ENCODE measurements at regions not wholly inside any gene's neighbourhood (a gene's known extent, or its start where the extent isn't known, plus 50 kb on each side); places are given as distances from the start of the nearest gene placed in this dataset.

DNA sequence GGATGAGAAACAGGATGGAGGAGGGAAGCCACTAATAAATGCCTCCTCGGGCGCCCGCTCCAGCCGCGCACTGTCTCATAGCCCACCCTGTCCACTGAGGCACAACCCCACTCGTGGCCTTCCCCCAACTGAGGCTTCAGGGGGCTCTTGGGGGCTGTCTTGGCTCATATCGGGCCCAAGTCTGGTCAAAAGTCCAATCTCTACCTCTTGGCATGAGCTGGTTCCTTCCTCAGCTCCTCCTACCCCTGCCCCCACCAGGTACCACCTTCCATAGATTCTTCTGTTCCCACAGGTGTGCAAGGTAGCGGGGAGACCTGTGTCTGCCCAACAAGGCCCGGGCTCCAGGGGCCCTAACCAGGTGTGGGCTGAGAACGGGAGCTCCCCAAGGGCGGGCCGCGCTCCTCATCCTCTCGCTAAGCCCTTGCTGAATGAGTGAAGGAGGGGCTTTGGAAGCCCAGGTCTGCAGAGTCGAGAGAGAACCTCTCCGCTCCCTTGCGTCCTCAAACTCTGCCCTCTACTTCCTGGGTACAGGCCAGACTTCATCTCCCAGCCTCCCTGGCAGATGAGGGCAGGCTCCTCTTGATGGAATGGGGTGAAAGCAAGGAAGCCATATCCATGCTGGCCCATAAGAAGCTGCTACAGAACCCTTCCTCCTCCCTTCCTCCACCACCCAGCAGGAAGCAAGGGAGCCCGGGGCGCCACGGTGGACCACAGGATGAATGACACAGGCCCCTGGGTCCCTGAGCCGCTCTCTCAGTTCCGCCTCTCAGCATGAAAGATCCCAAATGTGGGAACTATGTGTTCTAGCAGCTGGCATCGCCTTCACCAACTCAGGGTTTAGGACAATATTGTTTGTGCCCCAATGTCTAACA, 74.7 kb downstream of the PSMG1 start:
- Histone ChIP-seq H3K4me1 (no peaks in the 10 kb centered on the region), H3K4me3 (ENCODE audit: low read depth, low read length) (no peak overlapping the region), H3K36me3 (no peaks in the 10 kb centered on the region), H3K27me3 (no peaks in the 10 kb centered on the region), H3K9me3 (no peaks in the 10 kb centered on the region)
- DNase-seq, result no peak
- TF ChIP-seq CTCF (IDR thresholded peaks at IDR 0.05; ENCODE audit: low read depth, low read length), result no peak

- H3K9me3 ChIP-seq, result no peaks in the 10 kb centered on the region
- H3K27me3 ChIP-seq, result no peaks in the 10 kb centered on the region
- H3K4me1 ChIP-seq, result no peaks in the 10 kb centered on the region
- no peak for DNase-seq
- H3K4me3 ChIP-seq (ENCODE audit: low read depth, low read length), result no peak overlapping the region
- no peak for TF ChIP-seq CTCF (IDR thresholded peaks at IDR 0.05; ENCODE audit: low read depth, low read length)
- no peaks in the 10 kb centered on the region for H3K36me3 ChIP-seq
Measured at GRCh38 chr21:39107739-39108138, 75.5 kb downstream of the PSMG1 start.

DNA sequence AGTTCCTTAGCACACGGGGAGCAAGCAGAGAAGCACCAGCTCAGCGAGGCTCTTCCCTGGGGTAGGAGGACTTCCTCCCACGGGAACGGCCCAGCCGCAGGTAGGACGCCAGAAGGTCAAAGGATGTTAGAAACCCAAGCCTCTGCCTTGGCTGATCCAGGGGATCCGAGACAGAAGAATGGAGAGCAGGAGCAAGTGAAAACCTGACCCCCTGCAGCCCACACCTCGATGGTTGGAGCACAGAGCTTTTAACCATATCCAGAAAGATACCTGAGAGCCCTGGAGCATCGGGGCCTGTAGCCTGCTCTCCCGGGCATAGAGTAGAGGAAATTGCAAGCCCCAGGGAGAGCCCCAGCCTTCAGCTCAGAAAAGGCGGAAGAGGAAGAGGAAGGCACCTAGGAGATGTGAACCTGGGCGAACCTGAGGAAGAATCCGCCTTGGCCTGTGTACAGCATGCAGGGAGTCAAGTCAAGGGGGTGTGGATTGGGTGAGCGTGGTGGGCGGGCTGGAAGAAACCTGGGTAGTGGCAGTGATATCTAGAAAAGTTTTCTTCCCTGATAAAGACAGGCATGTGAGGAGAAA, 76.3 kb downstream of the PSMG1 start:
- Histone ChIP-seq H3K9me3 (no peaks in the 10 kb centered on the region), H3K36me3 (no peaks in the 10 kb centered on the region), H3K4me3 (ENCODE audit: low read depth, low read length) (no peak overlapping the region), H3K27me3 (no peaks in the 10 kb centered on the region), H3K4me1 (no peaks in the 10 kb centered on the region)
- no peak for TF ChIP-seq CTCF (IDR thresholded peaks at IDR 0.05; ENCODE audit: low read depth, low read length)
- no peak for DNase-seq

DNA sequence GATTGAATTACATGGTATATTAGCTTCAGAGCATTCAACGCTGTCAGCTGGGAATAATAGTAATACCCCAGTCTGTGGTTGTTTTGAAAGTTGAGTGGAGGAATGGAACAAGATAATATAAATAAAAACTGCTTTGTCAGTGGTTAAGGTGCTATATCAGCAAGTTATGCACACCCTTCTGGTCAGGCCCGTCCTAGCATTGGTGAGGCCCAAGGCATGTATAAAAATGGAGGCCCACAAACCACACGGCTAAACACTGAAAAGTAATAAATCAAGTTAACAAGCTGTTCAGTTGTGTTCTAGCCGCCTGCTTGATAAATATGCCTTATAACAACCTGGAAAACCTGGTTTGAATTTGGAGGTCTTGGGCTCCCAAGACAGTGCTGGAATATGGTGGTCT, 77.4 kb downstream of the PSMG1 start:
- H3K9me3 ChIP-seq, result no peaks in the 10 kb centered on the region
- no peak for TF ChIP-seq CTCF (IDR thresholded peaks at IDR 0.05; ENCODE audit: low read depth, low read length)
- H3K4me3 ChIP-seq (ENCODE audit: low read depth, low read length), result no peak overlapping the region
- DNase-seq, result no peak
- H3K4me1 ChIP-seq, result no peaks in the 10 kb centered on the region
- H3K36me3 ChIP-seq, result no peaks in the 10 kb centered on the region
- H3K27me3 ChIP-seq, result no peaks in the 10 kb centered on the region

GRCh38 chr21:39105341-39105765, 77.9 kb downstream of the PSMG1 start:
- DNase-seq, result no peak
- TF ChIP-seq CTCF (IDR thresholded peaks at IDR 0.05; ENCODE audit: low read depth, low read length), result no peak
- H3K4me3 ChIP-seq (ENCODE audit: low read depth, low read length), result no peak overlapping the region

DNA sequence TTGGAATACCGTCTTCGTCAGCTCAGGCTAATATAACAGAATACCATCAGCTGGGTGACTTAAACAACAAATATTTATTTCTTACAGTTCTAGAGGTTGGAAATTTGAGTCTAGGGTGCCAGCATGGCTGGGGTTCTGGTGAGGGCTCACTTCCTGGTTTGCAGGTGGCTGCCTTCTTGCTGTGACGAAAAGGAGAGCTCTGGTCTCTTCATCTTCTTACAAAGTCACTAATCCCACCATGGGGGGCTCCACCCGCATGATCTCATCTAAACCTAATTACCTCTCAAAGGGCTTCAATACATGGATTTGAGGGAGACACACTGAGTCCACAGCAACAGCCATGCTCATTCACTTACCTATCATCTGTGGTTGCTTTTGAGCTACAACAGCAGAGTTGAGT, 78.3 kb downstream of the PSMG1 start:
- H3K36me3 ChIP-seq, result no peaks in the 10 kb centered on the region
- DNase-seq, result no peak
- no peak overlapping the region for H3K4me3 ChIP-seq (ENCODE audit: low read depth, low read length)
- TF ChIP-seq CTCF (IDR thresholded peaks at IDR 0.05; ENCODE audit: low read depth, low read length), result no peak
- H3K4me1 ChIP-seq, result no peaks in the 10 kb centered on the region
- H3K27me3 ChIP-seq, result no peaks in the 10 kb centered on the region
- no peaks in the 10 kb centered on the region for H3K9me3 ChIP-seq

More at GRCh38 chr21:39105341-39105765, 77.9 kb downstream of the PSMG1 start:
- H3K4me1 ChIP-seq, result no peaks in the 10 kb centered on the region
- H3K9me3 ChIP-seq, result no peaks in the 10 kb centered on the region
- H3K36me3 ChIP-seq, result no peaks in the 10 kb centered on the region
- H3K27me3 ChIP-seq, result no peaks in the 10 kb centered on the region

All from BE2C (cell line).